K562 (cell line): ENCODE measurements at regions not wholly inside any gene's neighbourhood (a gene's known extent, or its start where the extent isn't known, plus 50 kb on each side); places are given as distances from the start of the nearest gene placed in this dataset.

Source experiments
- ADNP ChIP-seq: fragments of 200-800 bp; sonication (Bioruptor generic); IDR thresholded peaks from 2 replicates; pipeline ENCODE4 v1.6.1; 2016; ENCODE audit warnings: missing genetic modification characterization, missing compliant biosample characterization
- BRCA1 ChIP-seq, 2 experiments: fragments of 450-650 bp in 1 of 2; sonication (generic) in 1 of 2; formaldehyde crosslinking in 1 of 2; IDR thresholded peaks; 2 replicates each; pipeline versions ENCODE4 v1.5.0 to v1.6.1; 2017 to 2020; ENCODE audit warnings: mild to moderate bottlenecking in 1 of 2, missing genetic modification reagents in 1 of 2
- CHCHD3 ChIP-seq: fragments of 250-450 bp; sonication (Bioruptor Pico); IDR thresholded peaks from 2 replicates; pipeline ENCODE4 v2.1.2; 2022; ENCODE audit warnings: mild to moderate bottlenecking
- DDX20 ChIP-seq: fragments of 450-650 bp; IDR thresholded peaks from 2 replicates; pipeline ENCODE4 v1.6.1; 2016; ENCODE audit warnings: missing genetic modification characterization, low read depth, mild to moderate bottlenecking, missing compliant biosample characterization, moderate library complexity
- FOXA3 ChIP-seq, 2 experiments: fragments of 450-650 bp in 1 of 2; sonication (generic) in 1 of 2; formaldehyde crosslinking; IDR thresholded peaks in 1 of 2; conservative IDR thresholded peaks in 1 of 2; 2 replicates each; pipeline versions ENCODE4 v1.4.0 to v1.8.0; 2020 to 2022; ENCODE audit warnings: mild to moderate bottlenecking in 2 of 2, missing genetic modification reagents in 1 of 2
- KLF16 ChIP-seq: IDR thresholded peaks from 2 replicates; pipeline ENCODE4 v1.6.1; 2016; ENCODE audit warnings: antibody characterized with exemption
- L3MBTL2 ChIP-seq: fragments of 450-650 bp; IDR thresholded peaks from 2 replicates; pipeline ENCODE4 v1.6.1; 2016; ENCODE audit warnings: mild to moderate bottlenecking, moderate library complexity
- MECOM ChIP-seq: fragments of 250-450 bp; sonication (Bioruptor Pico); IDR thresholded peaks from 2 replicates; pipeline ENCODE4 v1.8.0; 2022; ENCODE audit warnings: inconsistent platforms
- MEIS2 ChIP-seq: fragments of 450-650 bp; IDR thresholded peaks from 2 replicates; pipeline ENCODE4 v1.6.1; 2014; ENCODE audit warnings: mild to moderate bottlenecking; ENCODE audit not compliant: partially characterized antibody
- MYC ChIP-seq, 2 experiments: fragments of 250-450 bp in 1 of 2; sonication (Bioruptor Pico) in 1 of 2; IDR thresholded peaks; 2 replicates each; pipeline versions ENCODE4 v1.5.1 to v1.6.1; 2012 to 2021; ENCODE audit warnings: low read depth in 2 of 2, borderline replicate concordance in 1 of 2, improper control_type of control experiment in 1 of 2, low read length in 1 of 2, mild to moderate bottlenecking in 1 of 2, moderate library complexity in 1 of 2
- NUFIP1 ChIP-seq: fragments of 450-650 bp; IDR thresholded peaks from 2 replicates; pipeline ENCODE4 v1.6.1; 2018; ENCODE audit not compliant: partially characterized antibody
- POLR2AphosphoS5 ChIP-seq: IDR thresholded peaks from 2 replicates; pipeline ENCODE4 v1.6.1; 2011; ENCODE audit warnings: mild to moderate bottlenecking, low read depth, low read length, moderate library complexity; ENCODE audit not compliant: control insufficient read depth, insufficient read depth
- SETDB1 ChIP-seq: IDR thresholded peaks from one replicate; pipeline ENCODE4 v1.6.1; 2012; ENCODE audit warnings: low read length, control low read depth, inconsistent platforms
- TAF1 ChIP-seq: IDR thresholded peaks from 2 replicates; pipeline ENCODE4 v1.6.1; 2011; ENCODE audit warnings: mild to moderate bottlenecking, low read length, moderate library complexity; ENCODE audit not compliant: insufficient read depth, control insufficient read depth, severe bottlenecking; ENCODE audit errors: extremely low read depth
- ZNF134 ChIP-seq: fragments of 250-450 bp; sonication (Bioruptor Pico); conservative IDR thresholded peaks from 2 replicates; pipeline ENCODE4 v1.4.0; 2020
- ZNF584 ChIP-seq: fragments of 200-800 bp; sonication (Bioruptor generic); IDR thresholded peaks from 2 replicates; pipeline ENCODE4 v1.6.1; 2016; ENCODE audit warnings: low read depth, mild to moderate bottlenecking, missing genetic modification characterization, missing compliant biosample characterization
- ZNF717 ChIP-seq: fragments of 250-450 bp; sonication (Bioruptor Pico); IDR thresholded peaks from 2 replicates; pipeline ENCODE4 v1.5.0; 2021
- ZNF830 ChIP-seq: fragments of 250-450 bp; sonication (Bioruptor Pico); IDR thresholded peaks from 2 replicates; pipeline ENCODE4 v1.5.0; 2021; ENCODE audit warnings: mild to moderate bottlenecking
- TF ChIP-seq, protein P1 (sequence below): IDR thresholded peaks from 3 replicates; pipeline ENCODE4 v1.6.1; 2011; ENCODE audit warnings: borderline replicate concordance, mild to moderate bottlenecking, moderate library complexity; ENCODE audit not compliant: insufficient read length; ENCODE audit errors: extremely low read depth
- TF ChIP-seq, protein P2 (sequence below): sonication (generic); formaldehyde crosslinking; IDR thresholded peaks from 2 replicates; pipeline ENCODE4 v1.8.0; 2022; ENCODE audit warnings: missing genetic modification reagents, mild to moderate bottlenecking, moderate library complexity, borderline replicate concordance
- TF ChIP-seq, protein P3 (sequence below), 2 experiments: IDR thresholded peaks; 2 replicates each; pipeline ENCODE4 v1.6.1; 2012; ENCODE audit warnings: improper control_type of control experiment in 2 of 2, low read depth in 2 of 2, low read length in 2 of 2, borderline replicate concordance in 1 of 2

GRCh38 chr6:26158581-26159356 lies 71.5 kb downstream of the HFE start (continued):
- TF ChIP-seq CHCHD3 (CRISPR knock-in tag), result peak; percentile 98
- no peak for TF ChIP-seq L3MBTL2
- TF ChIP-seq, protein P1, sequence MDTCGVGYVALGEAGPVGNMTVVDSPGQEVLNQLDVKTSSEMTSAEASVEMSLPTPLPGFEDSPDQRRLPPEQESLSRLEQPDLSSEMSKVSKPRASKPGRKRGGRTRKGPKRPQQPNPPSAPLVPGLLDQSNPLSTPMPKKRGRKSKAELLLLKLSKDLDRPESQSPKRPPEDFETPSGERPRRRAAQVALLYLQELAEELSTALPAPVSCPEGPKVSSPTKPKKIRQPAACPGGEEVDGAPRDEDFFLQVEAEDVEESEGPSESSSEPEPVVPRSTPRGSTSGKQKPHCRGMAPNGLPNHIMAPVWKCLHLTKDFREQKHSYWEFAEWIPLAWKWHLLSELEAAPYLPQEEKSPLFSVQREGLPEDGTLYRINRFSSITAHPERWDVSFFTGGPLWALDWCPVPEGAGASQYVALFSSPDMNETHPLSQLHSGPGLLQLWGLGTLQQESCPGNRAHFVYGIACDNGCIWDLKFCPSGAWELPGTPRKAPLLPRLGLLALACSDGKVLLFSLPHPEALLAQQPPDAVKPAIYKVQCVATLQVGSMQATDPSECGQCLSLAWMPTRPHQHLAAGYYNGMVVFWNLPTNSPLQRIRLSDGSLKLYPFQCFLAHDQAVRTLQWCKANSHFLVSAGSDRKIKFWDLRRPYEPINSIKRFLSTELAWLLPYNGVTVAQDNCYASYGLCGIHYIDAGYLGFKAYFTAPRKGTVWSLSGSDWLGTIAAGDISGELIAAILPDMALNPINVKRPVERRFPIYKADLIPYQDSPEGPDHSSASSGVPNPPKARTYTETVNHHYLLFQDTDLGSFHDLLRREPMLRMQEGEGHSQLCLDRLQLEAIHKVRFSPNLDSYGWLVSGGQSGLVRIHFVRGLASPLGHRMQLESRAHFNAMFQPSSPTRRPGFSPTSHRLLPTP, result no peak
- TF ChIP-seq ZNF717, result peak; percentile 89; the same call in 1 of the 2 replicates
- TF ChIP-seq ZNF830 (CRISPR knock-in tag), result 0 out of 2 replicates have a peak, but pooled peaks have one; percentile 62
- TF ChIP-seq, protein P2, sequence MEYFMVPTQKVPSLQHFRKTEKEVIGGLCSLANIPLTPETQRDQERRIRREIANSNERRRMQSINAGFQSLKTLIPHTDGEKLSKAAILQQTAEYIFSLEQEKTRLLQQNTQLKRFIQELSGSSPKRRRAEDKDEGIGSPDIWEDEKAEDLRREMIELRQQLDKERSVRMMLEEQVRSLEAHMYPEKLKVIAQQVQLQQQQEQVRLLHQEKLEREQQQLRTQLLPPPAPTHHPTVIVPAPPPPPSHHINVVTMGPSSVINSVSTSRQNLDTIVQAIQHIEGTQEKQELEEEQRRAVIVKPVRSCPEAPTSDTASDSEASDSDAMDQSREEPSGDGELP (CRISPR knock-in tag), result no peak
- TF ChIP-seq MEIS2, result no peak
- TF ChIP-seq ADNP, result no peak
- TF ChIP-seq KLF16, result no peak
- TF ChIP-seq DDX20 (tag), result no peak
- TF ChIP-seq BRCA1 (IDR thresholded peaks at IDR 0.05), result no peak
- 0 out of 2 replicates have a peak, but pooled peaks have one; percentile 7 for TF ChIP-seq BRCA1 (CRISPR knock-in tag; IDR thresholded peaks at IDR 0.05)
- TF ChIP-seq POLR2AphosphoS5, result peak; percentile 42; the same call in 1 of the 2 replicates
- TF ChIP-seq TAF1, result peak; percentile 13
- TF ChIP-seq NUFIP1, result no peak
- TF ChIP-seq, protein P3, sequence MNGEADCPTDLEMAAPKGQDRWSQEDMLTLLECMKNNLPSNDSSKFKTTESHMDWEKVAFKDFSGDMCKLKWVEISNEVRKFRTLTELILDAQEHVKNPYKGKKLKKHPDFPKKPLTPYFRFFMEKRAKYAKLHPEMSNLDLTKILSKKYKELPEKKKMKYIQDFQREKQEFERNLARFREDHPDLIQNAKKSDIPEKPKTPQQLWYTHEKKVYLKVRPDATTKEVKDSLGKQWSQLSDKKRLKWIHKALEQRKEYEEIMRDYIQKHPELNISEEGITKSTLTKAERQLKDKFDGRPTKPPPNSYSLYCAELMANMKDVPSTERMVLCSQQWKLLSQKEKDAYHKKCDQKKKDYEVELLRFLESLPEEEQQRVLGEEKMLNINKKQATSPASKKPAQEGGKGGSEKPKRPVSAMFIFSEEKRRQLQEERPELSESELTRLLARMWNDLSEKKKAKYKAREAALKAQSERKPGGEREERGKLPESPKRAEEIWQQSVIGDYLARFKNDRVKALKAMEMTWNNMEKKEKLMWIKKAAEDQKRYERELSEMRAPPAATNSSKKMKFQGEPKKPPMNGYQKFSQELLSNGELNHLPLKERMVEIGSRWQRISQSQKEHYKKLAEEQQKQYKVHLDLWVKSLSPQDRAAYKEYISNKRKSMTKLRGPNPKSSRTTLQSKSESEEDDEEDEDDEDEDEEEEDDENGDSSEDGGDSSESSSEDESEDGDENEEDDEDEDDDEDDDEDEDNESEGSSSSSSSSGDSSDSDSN (IDR thresholded peaks at IDR 0.05; ENCODE audit: borderline replicate concordance in 1 of 2, low read depth in 2 of 2, low read length in 2 of 2), result no peak
- TF ChIP-seq ZNF584, result no peak
- TF ChIP-seq MYC (IDR thresholded peaks at IDR 0.05; ENCODE audit: low read depth, low read length), result no peak
- no peak for TF ChIP-seq MYC (CRISPR knock-in tag; IDR thresholded peaks at IDR 0.05; ENCODE audit: borderline replicate concordance, low read depth)
- 0 out of 2 replicates have a peak, but pooled peaks have one; percentile 14 for TF ChIP-seq ZNF134 (CRISPR knock-in tag)
- TF ChIP-seq FOXA3 (CRISPR knock-in tag; conservative IDR thresholded peaks at IDR 0.05 in 1 of 2, IDR thresholded peaks at IDR 0.05 in 1 of 2), result no peak
- no peak for TF ChIP-seq MECOM (CRISPR knock-in tag)
- TF ChIP-seq SETDB1, result no peak
